ENCODE measurements at regions not wholly inside any gene's neighbourhood (a gene's known extent, or its start where the extent isn't known, plus 50 kb on each side); places are given as distances from the start of the nearest gene placed in this dataset.

GRCh38 chr18:61039251-61039650 is 294.0 kb upstream of the CDH20 start:
- TF ChIP-seq CTCF (IDR thresholded peaks at IDR 0.05 in 8 of 11, conservative IDR thresholded peaks at IDR 0.05 in 3 of 11) (no peak), POLR2AphosphoS5 (IDR thresholded peaks at IDR 0.05) (no peak)
